Body of pancreas (tissue), 4 donors: ENCODE measurements at regions not wholly inside any gene's neighbourhood (a gene's known extent, or its start where the extent isn't known, plus 50 kb on each side); places are given as distances from the start of the nearest gene placed in this dataset.

Experiments used
- ATAC-seq: fragments of 150-250 bp; one replicate; pipeline ENCODE4 v1.9.1; 2016
- DNase-seq, 4 donors: peaks; one replicate each; pipeline ENCODE4 v3.0.0-alpha.2; 2019
- H3K27ac ChIP-seq, 4 donors: fragments of 200-600 bp; sonication (generic); 1 replicate in 3 of 4; 2 replicates in 1 of 4; pipeline versions ENCODE4 v1.5.1 to v1.6.1; 2016 to 2019; ENCODE audit warnings: mild to moderate bottlenecking in 1 of 4, mixed read lengths in 1 of 4, moderate library complexity in 1 of 4
- H3K27me3 ChIP-seq, 2 donors: fragments of 200-600 bp; sonication (generic); one replicate each; pipeline ENCODE4 v1.6.0; 2016; ENCODE audit warnings: mild to moderate bottlenecking in 1 of 2
- H3K36me3 ChIP-seq, 2 donors: fragments of 200-600 bp; sonication (generic); replicated peaks in 1 of 2; 2 replicates each; pipeline ENCODE4 v1.5.1; 2016; ENCODE audit warnings: low read depth in 2 of 2; ENCODE audit not compliant: insufficient read depth in 1 of 2
- H3K4me1 ChIP-seq: fragments of 200-600 bp; sonication (generic); one replicate; pipeline ENCODE4 v1.6.0; 2016
- H3K4me3 ChIP-seq, 2 donors: fragments of 200-600 bp; sonication (generic); 1 replicate in 1 of 2; 2 replicates in 1 of 2; pipeline ENCODE4 v1.5.1; 2016 to 2019
- H3K9me3 ChIP-seq, 3 donors: fragments of 200-600 bp; sonication (generic); 1 replicate in 2 of 3; 2 replicates in 1 of 3; pipeline ENCODE4 v1.5.1; 2016
- CTCF ChIP-seq, 7 experiments: fragments of 450-650 bp in 4 of 7; fragments of 200-600 bp in 3 of 7; sonication (generic) in 3 of 7; IDR thresholded peaks; one replicate each; pipeline ENCODE4 v1.5.1; 2016 to 2019; ENCODE audit warnings: antibody characterized with exemption in 7 of 7
- POLR2A ChIP-seq, 3 donors: fragments of 450-650 bp; IDR thresholded peaks; one replicate each; pipeline ENCODE4 v1.6.1; 2016; ENCODE audit warnings: antibody characterized with exemption in 3 of 3, mild to moderate bottlenecking in 2 of 3
- WGBS, 2 donors: methylation state at CpG; one replicate each; pipeline ENCODE4 v1.1.5; 2017; 5-methylcytosine and 5-hydroxymethylcytosine counted together
- intact Hi-C: fragments of 100-400 bp; cut with DNase I; formaldehyde crosslinking; loops from one replicate; pipeline ENCODE4 v1.15.1; 2023

DNA sequence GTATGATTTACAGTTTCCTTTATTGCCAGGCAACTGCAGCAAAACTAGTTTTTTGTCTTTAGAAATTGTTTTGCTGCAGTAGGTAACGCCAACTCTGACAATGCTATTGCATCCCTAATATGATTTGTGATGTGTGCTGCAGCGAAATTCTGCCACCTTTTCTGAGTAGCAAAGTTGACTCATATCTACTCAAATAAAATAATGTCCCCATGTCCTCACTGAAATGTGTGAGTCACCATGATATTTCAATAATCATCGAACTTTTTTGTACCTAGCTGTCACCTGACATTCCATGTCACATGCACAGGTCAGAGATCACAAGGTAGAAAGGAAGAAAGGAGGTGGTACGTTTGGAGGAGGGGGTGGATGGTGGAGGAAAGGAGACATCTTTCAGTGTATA, 205.0 kb downstream of the RAD51AP2 start:
- Histone ChIP-seq H3K4me3 (no peak overlapping the region), H3K9me3 (no peaks in the 10 kb centered on the region), H3K27me3 (no peaks in the 10 kb centered on the region), H3K36me3 (no peaks in the 10 kb centered on the region), H3K27ac (no peak overlapping the region), H3K4me1 (no peaks in the 10 kb centered on the region)
- TF ChIP-seq POLR2A (IDR thresholded peaks at IDR 0.05), result no peak
- no peak for TF ChIP-seq CTCF (IDR thresholded peaks at IDR 0.05)
- whole genome bisulfite sequencing, 2 donors, result 54 to 56% methylated on average over 4 of the region's 4 CpGs
- DNase-seq (no peak), ATAC-seq (no peak)
- intact Hi-C loops, result no loop called here

- Histone ChIP-seq H3K9me3 (no peaks in the 10 kb centered on the region), H3K4me1 (no peaks in the 10 kb centered on the region), H3K4me3 (no peak overlapping the region), H3K36me3 (no peaks in the 10 kb centered on the region), H3K27me3 (no peaks in the 10 kb centered on the region), H3K27ac (no peak overlapping the region)
- DNase-seq (no peak), ATAC-seq (no peak)
- WGBS, 2 donors, result 41 to 49% methylated on average over 1 of the region's 1 CpG
- TF ChIP-seq POLR2A (IDR thresholded peaks at IDR 0.05) (no peak), CTCF (IDR thresholded peaks at IDR 0.05) (no peak)
- intact Hi-C loops, result no loop called here
These were observed 206.3 kb downstream of the RAD51AP2 start for GRCh38 chr2:17311771-17312511.

- no peaks in the 10 kb centered on the region for H3K4me1 ChIP-seq
- no peaks in the 10 kb centered on the region for H3K27me3 ChIP-seq
- TF ChIP-seq POLR2A (IDR thresholded peaks at IDR 0.05) (no peak), CTCF (IDR thresholded peaks at IDR 0.05) (no peak)
- intact Hi-C loops, result no loop called here
- H3K27ac ChIP-seq, result no peak overlapping the region
- no peak overlapping the region for H3K4me3 ChIP-seq
- 83 to 93% methylated on average over 2 of the region's 2 CpGs for WGBS, 2 donors
- H3K9me3 ChIP-seq, result no peaks in the 10 kb centered on the region
- H3K36me3 ChIP-seq, result no peaks in the 10 kb centered on the region
- no peak for DNase-seq
- ATAC-seq, result no peak
These were observed 207.1 kb downstream of the RAD51AP2 start for GRCh38 chr2:17311106-17311619.

DNA sequence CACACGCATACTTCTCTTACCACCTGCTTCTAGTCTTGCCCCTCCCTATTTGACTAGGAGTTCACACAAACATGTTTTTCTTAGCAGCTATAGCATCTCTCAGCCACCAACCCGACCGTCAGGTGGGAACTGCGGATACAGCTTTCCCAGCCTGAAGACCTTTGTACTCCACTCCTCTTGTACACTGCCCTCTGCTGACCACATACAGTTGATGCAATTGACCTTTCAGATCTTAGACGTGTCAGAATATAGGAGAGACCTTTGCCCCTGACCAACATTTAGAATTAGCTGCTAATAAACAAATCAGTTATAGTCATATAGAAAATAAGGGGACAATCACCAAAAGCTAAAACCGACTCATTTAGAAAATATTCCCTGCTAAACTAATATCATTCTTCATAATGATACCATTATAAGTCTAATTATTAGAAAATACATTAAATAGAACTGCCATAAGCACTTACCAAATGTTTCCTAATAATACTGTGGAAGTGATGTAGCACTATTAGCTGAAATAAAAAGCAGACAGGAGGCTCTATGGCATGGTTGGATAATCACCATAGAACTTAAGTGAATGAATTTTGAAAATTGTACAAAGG, 208.4 kb downstream of the RAD51AP2 start:
- Histone ChIP-seq H3K9me3 (no peaks in the 10 kb centered on the region), H3K27me3 (no peaks in the 10 kb centered on the region), H3K27ac (no peak overlapping the region), H3K4me3 (no peak overlapping the region), H3K4me1 (no peaks in the 10 kb centered on the region), H3K36me3 (no peaks in the 10 kb centered on the region)
- 9 to 11% methylated on average over 6 of the region's 6 CpGs for WGBS, 2 donors
- peak; percentile 48 to 66 (median 56) for DNase-seq
- TF ChIP-seq POLR2A (IDR thresholded peaks at IDR 0.05), result no peak
- TF ChIP-seq CTCF (IDR thresholded peaks at IDR 0.05), result peak; percentile 49 to 71 (median 67)
- peak; percentile 77 for ATAC-seq
- intact Hi-C loops, result no loop called here
